ENCODE measurements at regions not wholly inside any gene's neighbourhood (a gene's known extent, or its start where the extent isn't known, plus 50 kb on each side); places are given as distances from the start of the nearest gene placed in this dataset.
"Not testable (repeated sequence)": the region's sequence is repeated elsewhere in the genome, so short reads cannot be mapped to it uniquely, and the experiment has no call there.

- no peaks in the 10 kb centered on the region for H3K9me3 ChIP-seq (replicated peaks in 1 of 2; ENCODE audit: control insufficient read depth in 1 of 2, insufficient read depth in 1 of 2, low read length in 2 of 2)
- H3K4me1 ChIP-seq (ENCODE audit: control insufficient read depth in 1 of 2, insufficient read depth in 2 of 2, low read length in 2 of 2), result no peaks in the 10 kb centered on the region
- H3K27ac Mint-ChIP-seq, result no peak overlapping the region
- peaks cover 0 to 9% (median 0%) of the 10 kb centered on the region in 7 donors for H3K9me3 Mint-ChIP-seq
- H3K4me2 ChIP-seq (replicated peaks; ENCODE audit: extremely low read depth, low read length, poor library complexity, severe bottlenecking), result no peak overlapping the region
- TF ChIP-seq CTCF (IDR thresholded peaks at IDR 0.05), result no peak
- intact Hi-C loops (cut with micrococcal nuclease), result no loop called here
- no peak overlapping the region for H3K27ac ChIP-seq (ENCODE audit: low read depth in 1 of 2, low read length in 2 of 2)
- no peaks in the 10 kb centered on the region for H3K36me3 ChIP-seq (replicated peaks in 1 of 2; ENCODE audit: control insufficient read depth in 1 of 2, insufficient read depth in 2 of 2, low read length in 2 of 2)
- no peak overlapping the region for H3K4me3 Mint-ChIP-seq
- H3K4me3 ChIP-seq (replicated peaks in 1 of 3; ENCODE audit: low read depth in 2 of 3, low read length in 3 of 3), result no peak overlapping the region
- H3K9ac ChIP-seq (ENCODE audit: insufficient read depth, low read length, poor library complexity, severe bottlenecking), result no peak overlapping the region
- peaks cover 1% of the 10 kb centered on the region for H3K4me1 Mint-ChIP-seq
- WGBS (ENCODE audit: insufficient coverage), result 84% methylated on average over 7 of the region's 11 CpGs
- no peaks in the 10 kb centered on the region for H4K20me1 ChIP-seq (ENCODE audit: insufficient read depth, low read length)
- H3K27me3 Mint-ChIP-seq (ENCODE audit: low read depth in 3 of 3), result peaks cover 0 to 2% (median 0%) of the 10 kb centered on the region in 3 donors
- H2AFZ ChIP-seq (ENCODE audit: insufficient read depth, low read depth, low read length, poor library complexity, severe bottlenecking), result no peak overlapping the region
- no peak for DNase-seq
- no peaks in the 10 kb centered on the region for H3K79me2 ChIP-seq (ENCODE audit: insufficient read depth, low read length)
- H3K36me3 Mint-ChIP-seq, result no peaks in the 10 kb centered on the region
- H3K27me3 ChIP-seq (ENCODE audit: control insufficient read depth in 2 of 2, insufficient read depth in 2 of 2, low read length in 2 of 2), result no peaks in the 10 kb centered on the region
These were observed 467.6 kb downstream of the RNF144A start for GRCh38 chr2:7384773-7385349.

GRCh38 chr2:7390311-7390710, 473.1 kb downstream of the RNF144A start:
- no CpG with 5 or more reads among the region's 4 CpGs for WGBS (ENCODE audit: insufficient coverage)
- H3K79me2 ChIP-seq (ENCODE audit: insufficient read depth, low read length); H3K4me3 Mint-ChIP-seq; H3K36me3 ChIP-seq (replicated peaks in 1 of 2; ENCODE audit: control insufficient read depth in 1 of 2, insufficient read depth in 2 of 2, low read length in 2 of 2); H3K9me3 ChIP-seq (replicated peaks in 1 of 2; ENCODE audit: control insufficient read depth in 1 of 2, insufficient read depth in 1 of 2, low read length in 2 of 2); DNase-seq; H2AFZ ChIP-seq (ENCODE audit: insufficient read depth, low read depth, low read length, poor library complexity, severe bottlenecking); H3K36me3 Mint-ChIP-seq; H3K4me3 ChIP-seq (replicated peaks in 1 of 3; ENCODE audit: low read depth in 2 of 3, low read length in 3 of 3); H3K27me3 Mint-ChIP-seq (ENCODE audit: low read depth in 3 of 3); H3K9me3 Mint-ChIP-seq; H3K9ac ChIP-seq (ENCODE audit: insufficient read depth, low read length, poor library complexity, severe bottlenecking); H3K4me1 ChIP-seq (ENCODE audit: control insufficient read depth in 1 of 2, insufficient read depth in 2 of 2, low read length in 2 of 2); H3K27ac ChIP-seq (ENCODE audit: low read depth in 1 of 2, low read length in 2 of 2); H4K20me1 ChIP-seq (ENCODE audit: insufficient read depth, low read length); H3K4me1 Mint-ChIP-seq; H3K4me2 ChIP-seq (replicated peaks; ENCODE audit: extremely low read depth, low read length, poor library complexity, severe bottlenecking); intact Hi-C loops (cut with micrococcal nuclease); H3K27ac Mint-ChIP-seq; H3K27me3 ChIP-seq (ENCODE audit: control insufficient read depth in 2 of 2, insufficient read depth in 2 of 2, low read length in 2 of 2): not testable (repeated sequence)

Data from CD14-positive monocyte (primary cell).